ENCODE measurements at regions not wholly inside any gene's neighbourhood (a gene's known extent, or its start where the extent isn't known, plus 50 kb on each side); places are given as distances from the start of the nearest gene placed in this dataset.
"Not testable (repeated sequence)": the region's sequence is repeated elsewhere in the genome, so short reads cannot be mapped to it uniquely, and the experiment has no call there.

DNA sequence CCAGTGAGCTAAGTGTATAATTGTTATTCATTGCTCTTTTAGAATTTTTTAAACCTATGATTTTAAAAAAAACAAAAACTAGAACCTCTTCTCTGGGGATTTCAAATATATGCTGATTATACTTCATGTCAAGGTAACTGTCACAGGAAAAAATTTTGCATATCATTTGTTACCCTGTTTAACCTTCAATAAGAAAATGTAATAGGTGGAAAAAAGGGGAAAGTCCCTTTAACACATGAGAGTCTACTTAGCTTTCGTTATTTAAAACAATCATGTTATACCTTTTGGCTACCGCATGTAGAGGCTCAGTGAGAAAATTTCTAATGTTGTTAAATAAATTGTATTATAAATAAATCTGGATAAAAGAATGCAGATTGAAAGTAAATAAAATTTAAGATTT lies 190.1 kb upstream of the AKR1E2 start:
- DNase-seq (ENCODE audit: low spot score): no peak

DNA sequence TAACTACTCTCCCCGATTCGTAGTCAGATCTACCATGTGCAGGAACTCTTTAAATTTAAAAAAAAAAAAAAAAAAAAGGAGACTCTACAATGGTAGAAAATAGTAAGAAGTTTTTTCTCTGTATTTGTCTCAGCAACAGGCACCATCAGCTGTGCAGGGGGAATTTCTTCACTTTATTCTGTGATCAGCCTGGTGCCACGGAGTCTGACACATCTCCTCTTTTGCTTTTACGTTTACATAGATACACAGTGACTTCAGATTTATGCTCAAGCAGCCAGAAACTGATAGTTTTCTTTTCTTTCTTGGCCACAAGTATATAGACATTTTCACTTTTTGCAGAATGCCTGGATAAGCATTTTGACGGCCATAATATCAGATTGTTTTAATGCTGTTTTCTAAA lies 190.6 kb upstream of the AKR1E2 start:
- DNase-seq (ENCODE audit: low spot score): no peak

DNA sequence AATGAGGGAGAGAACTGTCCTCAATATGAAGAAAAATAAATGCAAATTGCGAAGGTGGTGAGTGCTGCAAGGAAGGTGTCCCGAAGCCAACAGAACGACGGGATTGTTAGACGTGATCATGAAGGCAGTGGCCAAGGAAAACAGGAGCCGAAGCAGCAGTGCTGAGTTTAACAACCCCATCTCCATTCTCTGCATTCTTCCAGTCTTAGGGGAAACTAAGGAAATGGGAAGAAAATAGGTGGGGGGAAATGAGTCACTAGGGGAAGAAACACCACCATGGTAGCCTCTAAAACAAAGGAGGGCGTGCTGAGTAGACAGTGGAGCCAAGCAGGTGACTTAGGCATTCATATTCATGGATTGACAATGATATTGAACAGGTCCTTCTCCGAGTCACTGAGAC lies 192.2 kb upstream of the AKR1E2 start:
- no peak for DNase-seq (ENCODE audit: low spot score)

DNA sequence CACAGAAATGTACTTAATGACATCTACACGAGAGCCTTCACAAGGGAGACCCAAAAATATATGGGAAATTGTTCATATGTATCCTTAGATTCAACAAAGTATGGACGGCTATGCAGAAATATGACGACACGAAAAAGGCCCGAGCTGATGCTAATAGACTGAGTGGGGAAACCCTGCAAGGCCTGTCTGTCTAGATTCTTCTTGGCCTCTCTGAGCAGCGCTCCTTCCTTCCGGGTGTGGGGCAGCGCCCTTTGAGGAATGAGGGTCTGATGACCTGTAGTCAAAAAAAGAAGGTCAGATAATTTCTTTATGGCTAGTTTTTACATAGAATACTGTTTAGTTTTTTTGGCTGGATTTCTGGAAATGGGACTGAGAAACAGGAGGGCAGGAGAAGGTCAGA lies 192.8 kb upstream of the AKR1E2 start:
- DNase-seq (ENCODE audit: low spot score): no peak

DNA sequence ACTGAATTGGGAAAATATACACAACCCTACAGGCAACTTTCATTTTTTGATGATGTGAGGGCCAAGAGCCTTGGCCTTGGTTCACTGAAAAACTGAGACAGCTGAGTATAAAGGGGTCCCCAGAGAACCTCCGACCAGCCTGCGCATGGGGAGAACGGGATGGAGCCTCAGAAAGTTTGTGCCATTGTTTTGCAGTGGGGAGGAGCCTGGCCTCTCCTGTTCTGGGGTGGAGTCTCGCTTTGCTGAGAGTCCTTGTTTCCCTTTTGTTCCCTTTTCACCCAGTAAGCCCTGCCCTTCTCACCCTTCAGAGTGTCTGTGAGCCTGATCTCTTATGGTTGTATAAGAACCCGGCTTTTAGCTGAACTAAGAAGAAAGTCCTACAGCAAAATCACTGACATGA lies 193.2 kb upstream of the AKR1E2 start:
- DNase-seq (ENCODE audit: low spot score): no peak

DNA sequence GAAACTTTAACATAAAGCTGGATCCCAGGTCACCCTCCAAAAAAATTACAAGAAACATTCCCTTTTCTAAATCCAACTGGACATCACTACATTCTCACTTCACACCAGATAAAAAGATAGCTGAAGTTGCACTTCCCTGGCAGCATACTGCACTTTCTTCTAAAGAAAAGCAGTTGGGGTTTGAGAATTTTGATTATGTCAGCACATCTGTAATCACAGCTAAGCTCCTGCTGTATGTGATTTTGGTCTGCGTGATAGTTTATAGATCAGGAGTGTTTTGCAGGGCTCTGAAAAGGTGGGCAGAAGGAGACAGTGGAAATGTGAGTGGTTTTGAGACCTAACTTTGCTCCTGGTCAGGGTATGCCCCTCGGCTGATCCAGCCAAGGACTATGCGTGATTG lies 199.1 kb upstream of the AKR1E2 start:
- DNase-seq (ENCODE audit: low spot score): no peak

DNA sequence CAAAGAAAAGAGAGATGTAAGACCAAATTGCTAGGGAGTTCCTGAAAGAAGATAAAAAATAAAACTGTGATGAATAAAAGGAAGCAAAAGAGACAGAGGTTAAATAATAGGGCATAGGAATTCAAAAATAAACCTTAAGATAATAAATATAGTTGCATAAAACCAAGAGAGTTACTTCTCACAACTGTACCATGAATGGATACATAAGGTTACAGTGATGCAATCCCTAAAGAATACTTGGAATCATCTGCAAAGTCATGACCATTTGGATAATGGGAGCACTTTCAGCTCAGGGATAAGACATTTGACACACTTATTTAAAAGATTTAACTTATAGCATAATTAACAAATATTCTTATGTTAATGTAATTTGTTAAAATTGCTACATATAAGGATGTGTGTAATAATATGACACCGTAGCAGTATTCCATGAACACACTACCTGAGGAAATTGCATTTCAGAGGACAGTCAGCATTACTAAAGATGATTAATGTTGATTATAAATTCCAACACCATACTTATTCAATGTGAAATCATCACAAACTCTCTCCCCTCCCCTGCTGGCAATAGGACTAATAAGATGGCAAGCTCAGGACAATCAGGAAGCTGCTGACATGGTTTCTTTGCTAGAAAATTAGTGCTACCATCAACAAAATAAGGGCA lies 202.1 kb upstream of the AKR1E2 start:
- DNase-seq (ENCODE audit: low spot score): no peak

DNA sequence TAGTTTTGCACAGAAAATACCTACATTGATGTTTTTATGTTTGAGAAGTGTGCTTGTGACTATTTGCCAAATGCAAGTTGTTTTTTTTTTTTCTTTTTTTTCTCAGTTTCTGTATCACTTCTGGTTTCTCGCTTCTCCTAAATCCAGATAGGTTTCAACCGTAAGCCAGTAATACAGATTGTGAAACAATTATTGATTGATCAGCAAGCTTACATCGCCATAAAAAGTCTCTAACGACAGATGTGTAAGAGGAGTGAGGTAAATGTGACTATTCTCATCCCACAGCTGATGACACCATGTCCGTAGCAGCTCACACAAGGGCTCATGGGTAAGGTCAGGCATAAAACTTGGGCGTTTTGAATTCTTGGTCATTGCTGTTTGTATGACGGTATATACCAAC lies 202.8 kb upstream of the AKR1E2 start:
- DNase-seq (ENCODE audit: low spot score): no peak

DNA sequence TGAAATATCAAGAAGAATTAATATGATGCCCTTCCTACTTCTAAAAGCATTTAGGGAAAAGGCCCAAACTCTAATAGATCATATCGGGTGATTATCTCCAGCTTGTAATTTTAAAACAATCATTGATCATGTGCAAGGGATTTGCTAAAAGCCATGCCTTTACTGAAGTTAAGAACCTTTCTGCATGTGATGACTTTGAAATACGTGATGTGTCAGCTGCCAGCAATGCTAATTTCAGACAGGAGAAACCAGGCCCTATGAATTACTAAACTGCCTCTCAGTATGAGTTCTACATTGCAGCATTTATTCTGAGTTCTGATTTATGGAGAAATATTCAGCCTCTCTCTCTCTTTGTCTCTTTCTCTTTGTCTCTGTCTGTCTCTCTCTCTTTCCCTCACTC lies 203.6 kb upstream of the AKR1E2 start:
- DNase-seq (ENCODE audit: low spot score): no peak

DNA sequence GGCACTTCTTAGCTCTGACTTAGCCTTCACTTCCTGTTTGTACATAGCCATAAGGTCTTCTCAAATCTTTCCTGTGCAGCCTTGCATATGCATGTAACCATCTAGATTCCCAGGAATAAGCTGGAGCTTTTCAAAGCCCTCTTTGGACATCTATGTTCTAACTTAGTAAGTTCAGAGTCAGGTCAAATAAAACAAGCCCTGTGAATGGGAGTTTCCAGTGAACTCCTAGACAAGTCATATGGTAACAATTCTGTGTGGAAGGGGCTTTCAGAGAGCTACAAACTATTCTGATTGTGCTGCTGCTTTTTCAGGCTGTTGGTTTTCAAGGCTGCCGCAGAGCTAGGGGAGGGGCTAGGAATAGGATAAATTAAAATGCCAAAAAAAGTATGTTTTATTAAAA lies 208.4 kb upstream of the AKR1E2 start:
- no peak for DNase-seq (ENCODE audit: low spot score)

DNA sequence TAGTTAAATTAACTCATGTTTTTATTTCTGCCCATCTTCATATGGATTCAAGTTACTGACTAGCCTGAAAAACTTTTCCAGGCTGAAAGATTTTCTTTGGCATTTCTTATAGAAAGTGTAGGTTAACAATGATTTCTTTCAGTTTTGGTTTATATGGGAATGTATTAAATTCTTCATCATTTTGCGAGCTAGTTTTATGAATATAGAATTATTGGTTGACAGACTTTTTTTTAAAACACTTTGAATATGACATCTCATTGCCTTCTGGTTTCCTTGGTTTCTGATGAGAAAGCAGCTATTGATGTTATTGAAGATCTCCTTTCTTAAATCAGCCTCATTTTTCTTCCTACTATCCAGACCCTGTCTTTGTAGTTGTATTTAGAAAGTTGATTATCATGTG lies 211.0 kb upstream of the AKR1E2 start:
- no peak for DNase-seq (ENCODE audit: low spot score)

DNA sequence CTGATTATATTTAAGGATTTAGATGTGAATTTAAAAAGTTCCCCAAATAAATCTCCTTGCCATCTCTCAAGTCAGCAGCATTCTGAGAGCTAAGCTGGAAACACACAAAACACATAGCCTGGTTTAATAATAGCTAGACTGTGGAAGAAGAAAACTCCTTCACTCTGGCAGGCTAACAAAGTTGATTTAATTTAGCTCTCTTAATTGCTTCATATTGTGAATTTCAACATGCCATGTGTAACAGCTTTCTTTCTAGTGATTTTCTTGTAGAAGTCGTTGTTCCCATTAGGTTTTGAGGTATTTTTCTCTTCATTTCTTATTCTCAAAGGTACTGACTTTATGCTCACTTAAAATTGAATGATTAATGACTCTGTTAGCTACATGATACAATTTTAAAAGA lies 216.8 kb upstream of the AKR1E2 start:
- no peak for DNase-seq (ENCODE audit: low spot score)

DNA sequence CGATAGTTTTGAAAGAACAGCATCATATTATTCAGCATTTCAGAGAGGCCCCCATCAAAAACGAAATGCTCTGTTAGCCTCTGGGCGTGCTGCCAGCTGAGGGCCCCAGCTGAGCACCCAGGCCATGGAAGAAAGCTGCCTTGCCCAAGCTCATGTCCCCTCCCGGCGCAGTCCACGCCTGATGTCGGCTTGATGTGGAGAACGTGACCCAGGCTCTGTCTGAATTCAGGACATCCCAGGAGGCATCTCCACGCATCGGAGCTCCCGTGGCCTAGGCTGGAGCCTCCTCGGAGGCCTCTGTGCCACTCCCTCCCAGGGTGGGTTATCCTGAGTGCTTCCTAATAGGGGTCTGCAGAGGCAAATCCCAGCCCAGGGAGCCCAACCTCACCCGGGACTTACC lies 218.3 kb upstream of the AKR1E2 start:
- no peak for DNase-seq (ENCODE audit: low spot score)

DNA sequence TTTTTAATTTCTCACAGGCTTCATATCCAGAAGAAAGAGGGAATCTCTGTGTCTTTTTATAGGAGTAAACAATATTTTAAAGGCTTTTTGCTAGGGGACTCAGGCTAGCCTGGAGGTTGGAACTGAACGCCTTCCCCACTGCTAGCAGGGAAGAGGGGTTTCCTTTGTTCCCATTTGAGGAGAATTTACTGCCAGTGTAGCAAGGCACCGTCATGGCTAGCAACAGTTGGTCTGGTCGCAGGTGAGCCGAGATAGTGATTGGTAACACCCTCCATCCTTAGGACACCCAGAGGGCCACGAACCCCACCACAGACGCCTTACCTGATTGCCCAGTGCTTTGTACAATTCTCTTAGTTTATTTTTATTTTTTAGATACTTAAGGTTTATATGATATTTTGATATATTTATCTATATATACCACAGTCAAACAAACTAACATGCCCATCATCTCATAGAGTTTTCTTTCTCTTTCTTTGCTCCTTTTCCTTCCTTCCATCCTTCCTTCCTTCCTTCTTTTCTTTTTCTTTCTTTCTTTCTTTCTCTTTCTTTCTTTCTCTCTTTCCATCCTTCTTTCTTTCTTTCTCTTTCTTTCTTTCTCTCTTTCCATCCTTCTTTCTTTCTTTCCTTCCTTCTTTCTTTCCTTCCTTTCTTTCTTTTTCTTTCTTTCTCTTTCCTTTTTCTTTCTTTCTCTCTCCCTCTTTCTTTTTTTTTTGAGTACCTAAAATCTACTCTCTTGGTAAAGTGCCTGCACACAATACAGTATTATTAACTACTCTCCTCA lies 219.0 kb upstream of the AKR1E2 start:
- DNase-seq (ENCODE audit: low spot score): no peak

DNA sequence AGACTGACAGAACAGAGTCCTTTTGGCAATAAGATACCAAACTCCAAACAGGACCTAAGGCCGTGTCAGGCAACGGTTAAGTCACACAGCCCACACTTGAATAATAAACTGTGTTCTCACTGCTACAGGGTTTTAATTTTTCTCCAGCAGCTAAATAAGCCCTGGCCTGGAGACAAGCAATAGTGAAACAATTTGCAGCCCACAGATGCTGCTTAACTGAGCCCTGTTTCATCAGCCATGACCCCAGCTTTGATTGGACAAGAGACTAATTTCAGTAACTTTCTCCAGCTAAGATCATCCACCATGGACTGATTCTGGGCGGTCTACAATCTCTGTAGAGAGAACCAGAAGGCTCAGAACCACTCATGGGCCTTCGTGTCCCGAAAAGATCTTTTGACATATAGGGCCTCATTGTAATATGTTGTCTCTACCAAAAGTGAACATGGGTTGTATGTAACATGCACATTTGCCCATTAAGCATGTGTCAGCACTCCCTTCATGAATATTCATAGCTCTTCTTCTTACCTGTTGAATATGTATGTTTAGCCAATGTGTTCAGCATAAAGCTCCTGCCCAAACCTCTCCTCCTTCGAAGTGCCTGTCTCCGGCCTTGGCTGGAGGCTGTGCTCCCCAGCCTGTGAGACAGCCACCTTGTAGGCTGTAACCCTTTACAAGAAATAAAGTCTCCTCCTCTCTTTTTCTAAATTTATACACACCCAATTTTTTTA lies 223.1 kb upstream of the AKR1E2 start:
- DNase-seq (ENCODE audit: low spot score): no peak

DNA sequence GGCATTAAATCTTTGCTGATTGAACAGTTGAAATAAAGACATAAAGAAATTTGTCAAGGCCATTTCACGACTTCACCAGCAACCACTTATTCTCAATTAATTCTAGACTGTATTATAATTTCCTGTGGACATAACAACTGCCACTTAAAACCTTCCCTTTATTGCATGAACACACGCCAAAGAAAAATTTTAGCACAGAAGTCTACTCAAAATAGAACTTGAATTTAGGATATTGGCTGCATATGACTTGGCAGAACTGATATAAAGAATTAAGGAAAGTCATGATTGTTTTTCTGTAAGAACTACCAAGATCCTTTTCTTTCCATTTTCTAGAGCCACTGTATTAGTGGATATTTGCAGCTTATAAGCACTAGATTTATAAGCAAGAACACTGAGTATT lies 226.5 kb upstream of the AKR1E2 start:
- no peak for DNase-seq (ENCODE audit: low spot score)

DNA sequence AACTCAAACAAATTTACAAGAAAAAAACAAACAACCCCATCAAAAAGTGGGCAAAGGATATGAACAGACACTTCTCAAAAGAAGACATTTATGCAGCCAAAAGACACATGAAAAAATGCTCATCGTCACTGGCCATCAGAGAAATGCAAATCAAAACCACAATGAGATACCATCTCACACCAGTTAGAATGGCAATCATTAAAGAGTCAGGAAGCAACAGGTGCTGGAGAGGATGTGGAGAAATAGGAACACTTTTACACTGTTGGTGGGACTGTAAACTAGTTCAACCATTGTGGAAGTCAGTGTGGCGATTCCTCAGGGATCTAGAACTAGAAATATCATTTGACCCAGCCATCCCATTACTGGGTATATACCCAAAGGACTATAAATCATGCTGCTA lies 228.1 kb upstream of the AKR1E2 start:
- DNase-seq (ENCODE audit: low spot score): not testable (repeated sequence)

DNA sequence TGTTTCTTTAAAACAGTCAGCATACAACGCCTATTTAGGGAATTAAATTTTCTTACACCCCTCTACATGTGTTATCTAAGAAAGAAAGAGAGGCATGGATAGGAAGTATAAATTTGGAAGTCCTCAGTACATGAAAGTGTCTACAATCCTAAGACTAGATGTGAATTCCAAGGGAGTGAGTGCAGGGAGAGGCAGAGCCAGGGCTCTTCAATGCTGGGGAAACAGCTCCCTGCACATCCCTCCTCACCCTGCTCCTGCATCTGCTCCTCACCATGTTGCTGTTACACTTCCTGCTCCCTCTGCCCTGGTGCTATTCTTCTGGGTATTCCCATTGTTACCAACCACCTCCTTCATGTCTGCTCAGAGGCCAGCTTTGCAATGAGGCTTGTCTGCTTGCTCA lies 229.1 kb upstream of the AKR1E2 start:
- DNase-seq (ENCODE audit: low spot score): no peak

DNA sequence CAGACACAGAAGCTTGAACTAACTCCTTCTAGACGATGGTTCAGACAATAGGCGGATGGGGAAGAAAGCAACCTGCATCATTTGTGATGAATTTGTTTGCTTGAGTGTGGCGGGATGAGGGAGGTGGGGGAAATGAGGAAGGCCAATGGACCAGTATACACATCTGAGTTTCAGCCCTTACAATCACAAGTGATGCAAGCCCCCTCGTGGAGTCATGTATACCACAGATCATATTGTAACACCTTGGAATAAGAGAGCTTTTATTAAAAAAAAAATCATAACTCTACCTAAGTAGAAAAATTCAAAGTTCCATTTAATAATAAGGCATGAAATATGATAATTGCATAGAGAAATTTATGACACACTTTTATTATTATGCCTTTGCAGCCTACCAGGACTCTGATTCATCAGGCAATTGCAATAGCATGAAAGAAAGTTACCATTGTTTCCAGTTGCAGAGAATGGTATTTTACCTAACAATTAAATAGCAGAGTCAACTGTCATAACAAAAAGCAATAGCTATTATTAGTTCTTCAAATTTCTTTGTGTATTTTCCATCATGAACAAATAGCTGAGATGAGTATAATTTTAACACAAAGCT lies 230.2 kb upstream of the AKR1E2 start:
- no peak for DNase-seq (ENCODE audit: low spot score)

DNA sequence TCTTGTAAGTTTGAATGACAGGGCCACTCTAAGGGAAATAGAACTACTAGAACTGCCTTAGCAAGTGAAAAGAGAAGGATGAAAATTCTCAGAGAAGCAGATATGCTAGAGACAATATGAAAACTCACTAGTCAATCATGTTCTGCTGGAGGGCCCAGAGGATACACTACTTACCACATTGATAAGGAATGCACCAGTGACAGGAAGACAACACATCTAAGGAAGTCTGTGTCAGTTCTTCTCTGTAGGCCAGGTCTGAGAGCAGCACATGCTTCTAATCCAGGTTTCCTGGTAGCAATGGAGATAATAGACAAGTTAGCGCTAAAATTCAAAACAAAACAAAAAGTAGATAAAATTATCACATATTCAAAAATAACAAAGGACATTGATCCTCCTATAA lies 235.2 kb upstream of the AKR1E2 start:
- DNase-seq (ENCODE audit: low spot score): no peak

DNA sequence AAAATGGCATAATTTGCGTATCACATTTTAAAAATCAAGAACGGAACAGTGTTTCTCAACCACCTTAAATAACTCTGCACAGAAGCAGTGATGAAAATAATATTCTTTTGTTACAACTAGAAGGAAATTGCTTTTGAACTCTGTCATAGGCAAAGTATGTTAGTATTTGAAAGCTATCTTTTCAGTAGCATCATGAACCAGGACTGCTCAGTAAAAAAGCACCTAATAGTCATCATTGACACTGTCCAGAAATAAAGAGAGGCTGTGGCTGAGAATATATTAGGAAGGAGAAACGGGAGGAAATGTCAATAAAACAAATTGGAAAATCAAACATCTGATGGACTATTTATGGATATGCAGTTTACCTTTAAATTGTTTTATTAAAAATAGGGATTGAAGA lies 237.2 kb upstream of the AKR1E2 start:
- DNase-seq (ENCODE audit: low spot score): no peak

DNA sequence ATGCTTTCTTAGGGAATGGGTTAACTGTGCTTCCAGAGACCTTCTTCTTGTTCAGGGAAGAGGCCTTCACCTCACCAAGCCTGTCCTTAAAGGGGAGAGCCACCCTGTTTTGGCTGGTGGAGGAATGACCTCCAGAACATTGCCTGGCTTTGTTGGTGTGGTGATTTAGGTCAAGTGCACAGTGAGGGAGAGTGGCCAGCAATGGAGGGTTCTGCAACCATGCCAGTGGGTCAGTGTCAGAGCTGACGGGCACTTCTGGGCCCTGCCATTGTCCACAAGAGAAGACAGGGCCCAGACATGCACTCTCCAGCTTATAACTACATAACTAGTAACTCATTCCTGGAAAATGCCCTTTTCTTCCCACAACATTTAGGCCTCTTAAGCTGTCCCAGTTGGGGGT lies 238.5 kb upstream of the AKR1E2 start:
- no peak for DNase-seq (ENCODE audit: low spot score)

DNA sequence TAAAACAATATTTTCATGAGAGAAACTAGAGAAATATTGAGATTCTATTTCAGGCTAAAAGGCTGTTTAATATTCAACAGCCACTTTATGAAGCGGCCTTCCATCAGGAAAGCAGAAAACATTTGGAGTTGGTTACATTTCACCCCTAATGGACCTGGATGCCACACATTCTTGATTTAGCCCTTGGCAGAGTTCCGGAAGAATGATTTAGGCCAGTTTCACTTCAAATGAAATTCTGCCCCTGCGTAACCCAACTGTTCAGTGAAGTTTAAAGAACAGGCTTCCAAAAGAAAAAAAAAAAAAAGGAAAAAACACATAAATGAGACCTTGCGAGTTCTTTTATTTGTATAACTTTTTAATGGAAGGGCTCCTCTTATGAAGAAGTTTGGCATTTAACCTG lies 239.2 kb upstream of the AKR1E2 start:
- no peak for DNase-seq (ENCODE audit: low spot score)

Measured in hematopoietic multipotent progenitor cell treated with erythropoietin and hydrocortisone succinate and interleukin-3 and kit ligand, for 17 days (in vitro differentiated cells).